GM13976 (cell line): ENCODE measurements at regions not wholly inside any gene's neighbourhood (a gene's known extent, or its start where the extent isn't known, plus 50 kb on each side); places are given as distances from the start of the nearest gene placed in this dataset.

Experiments
- DNase-seq: peaks from one replicate; pipeline ENCODE4 v3.0.0; 2012; ENCODE audit warnings: low spot score
- in situ Hi-C: fragments of 300-500 bp; cut with MboI; formaldehyde crosslinking; loops from one replicate; pipeline ENCODE4 v1.12.0; 2022; ENCODE audit warnings: low sequenced_read_pairs, mixed read lengths, inconsistent platforms; ENCODE audit not compliant: unreplicated experiment
- TF ChIP-seq, protein P1 (sequence below): IDR thresholded peaks from 2 replicates; pipeline ENCODE4 v1.5.1; 2012; ENCODE audit warnings: borderline replicate concordance, mild to moderate bottlenecking; ENCODE audit not compliant: insufficient read depth; ENCODE audit errors: extremely low read depth, missing control alignments, control extremely low read depth

DNA sequence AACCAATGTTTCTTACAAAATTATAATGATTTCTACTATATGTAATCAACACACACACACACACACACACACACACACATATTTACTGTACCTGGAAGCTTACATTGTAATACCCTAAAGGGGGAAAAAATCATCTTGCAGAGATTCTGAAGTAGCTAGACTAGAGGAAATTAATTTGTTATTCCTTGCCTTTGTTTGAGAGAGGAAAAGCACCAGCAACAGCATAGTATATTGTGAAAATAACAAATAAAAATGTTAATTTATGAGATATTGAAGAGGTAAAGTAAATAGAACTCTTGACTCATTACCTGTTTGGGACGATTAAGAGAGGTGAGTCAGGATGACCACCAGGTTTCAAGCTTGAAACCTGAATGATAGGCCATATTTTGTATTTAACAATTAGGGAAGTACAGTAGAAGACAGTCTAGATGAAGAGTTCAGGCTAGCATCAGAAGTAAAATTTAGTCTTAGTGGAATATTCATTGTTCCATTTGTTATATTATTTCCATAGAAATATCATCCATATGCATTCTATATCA, 873.4 kb upstream of the PCDH10 start:
- TF ChIP-seq, protein P1, sequence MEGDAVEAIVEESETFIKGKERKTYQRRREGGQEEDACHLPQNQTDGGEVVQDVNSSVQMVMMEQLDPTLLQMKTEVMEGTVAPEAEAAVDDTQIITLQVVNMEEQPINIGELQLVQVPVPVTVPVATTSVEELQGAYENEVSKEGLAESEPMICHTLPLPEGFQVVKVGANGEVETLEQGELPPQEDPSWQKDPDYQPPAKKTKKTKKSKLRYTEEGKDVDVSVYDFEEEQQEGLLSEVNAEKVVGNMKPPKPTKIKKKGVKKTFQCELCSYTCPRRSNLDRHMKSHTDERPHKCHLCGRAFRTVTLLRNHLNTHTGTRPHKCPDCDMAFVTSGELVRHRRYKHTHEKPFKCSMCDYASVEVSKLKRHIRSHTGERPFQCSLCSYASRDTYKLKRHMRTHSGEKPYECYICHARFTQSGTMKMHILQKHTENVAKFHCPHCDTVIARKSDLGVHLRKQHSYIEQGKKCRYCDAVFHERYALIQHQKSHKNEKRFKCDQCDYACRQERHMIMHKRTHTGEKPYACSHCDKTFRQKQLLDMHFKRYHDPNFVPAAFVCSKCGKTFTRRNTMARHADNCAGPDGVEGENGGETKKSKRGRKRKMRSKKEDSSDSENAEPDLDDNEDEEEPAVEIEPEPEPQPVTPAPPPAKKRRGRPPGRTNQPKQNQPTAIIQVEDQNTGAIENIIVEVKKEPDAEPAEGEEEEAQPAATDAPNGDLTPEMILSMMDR: no peak
- DNase-seq: no peak
- in situ Hi-C loops: no loop called here

DNA sequence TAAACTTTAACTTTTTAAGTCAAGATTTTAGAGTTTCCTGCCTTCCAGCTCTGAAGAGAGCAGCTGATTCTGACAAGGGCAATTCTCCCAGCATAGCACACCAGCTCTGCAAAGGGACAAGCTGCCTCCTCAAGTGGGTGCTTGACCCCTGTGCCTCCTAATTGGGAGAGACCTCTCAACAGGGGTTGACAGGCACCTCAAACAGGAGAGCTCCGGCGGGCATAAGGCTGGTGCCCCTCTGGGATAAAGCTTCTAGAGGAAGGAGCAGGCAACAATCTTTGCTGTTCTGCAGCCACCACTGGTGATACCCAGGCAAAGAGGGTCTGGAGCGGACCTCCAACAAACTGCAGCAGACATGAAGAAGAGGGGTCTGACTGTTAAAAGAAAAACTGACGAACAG, 872.9 kb upstream of the PCDH10 start:
- DNase-seq: no peak
- in situ Hi-C loops: no loop called here
- TF ChIP-seq, protein P1: no peak

DNA sequence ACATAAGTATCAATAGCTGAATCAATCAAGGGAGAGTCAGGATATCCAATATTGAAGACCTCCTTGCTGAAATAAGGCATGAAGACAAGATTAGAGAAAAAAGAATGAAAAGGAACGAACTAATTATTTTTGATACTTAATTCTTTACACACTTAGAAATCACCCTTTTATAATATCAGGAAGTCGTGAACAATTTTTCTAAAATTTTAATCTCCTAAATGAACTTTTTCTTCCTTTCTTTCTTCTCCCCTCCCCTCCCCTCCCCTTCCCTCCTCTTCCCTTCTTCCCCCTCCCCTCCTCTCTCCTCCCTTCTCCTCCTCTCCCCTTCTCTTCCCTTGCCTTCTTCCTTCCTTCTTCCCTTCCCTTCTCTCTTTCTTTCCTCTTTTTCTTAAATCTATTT, 872.1 kb upstream of the PCDH10 start:
- no peak for DNase-seq
- in situ Hi-C loops: no loop called here
- TF ChIP-seq, protein P1: no peak

DNA sequence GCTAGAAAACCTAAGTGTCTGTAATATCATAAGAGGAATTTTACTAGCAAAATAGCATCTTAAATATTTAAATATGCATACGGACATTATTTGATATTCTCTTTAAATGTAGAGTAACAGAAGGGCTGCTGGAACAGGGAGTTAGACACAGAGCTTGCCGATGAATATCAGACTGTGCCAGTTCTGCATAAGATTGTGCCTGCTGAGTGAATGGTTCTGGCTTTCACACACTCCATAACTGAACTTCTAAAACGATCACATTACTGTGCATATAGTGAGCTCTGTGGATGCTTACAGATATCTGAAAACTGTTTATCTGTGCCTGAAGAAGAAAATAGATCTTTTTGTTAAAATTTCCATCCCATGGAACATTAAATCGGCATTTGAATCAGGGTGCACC, 867.4 kb upstream of the PCDH10 start:
- TF ChIP-seq, protein P1: no peak
- in situ Hi-C loops: no loop called here
- DNase-seq: no peak

DNA sequence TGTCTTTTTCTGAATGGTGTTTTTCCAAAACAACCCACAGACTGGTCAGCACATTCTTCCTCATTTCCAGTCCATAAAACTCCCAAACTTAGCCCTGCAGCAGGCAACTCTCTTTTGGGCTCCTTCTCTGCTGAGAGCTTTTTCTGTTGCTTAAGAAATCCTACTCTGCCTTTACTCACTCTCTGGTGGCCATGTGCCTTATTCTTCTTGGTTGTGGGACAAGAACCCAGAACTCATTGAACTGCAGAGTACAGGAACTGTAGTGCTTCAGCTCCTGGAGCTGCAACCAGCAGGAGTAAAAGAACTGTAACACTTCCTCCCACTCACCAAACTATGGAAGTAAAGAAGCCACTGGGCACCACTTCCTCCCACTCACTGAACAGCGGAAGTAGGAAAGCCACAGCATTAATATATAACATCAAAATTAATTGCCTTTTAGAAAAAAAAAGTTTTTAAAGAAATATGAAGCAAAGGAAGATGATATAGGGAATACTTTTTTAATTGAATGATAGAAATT, 864.1 kb upstream of the PCDH10 start:
- DNase-seq: no peak
- in situ Hi-C loops: no loop called here
- TF ChIP-seq, protein P1: no peak

DNA sequence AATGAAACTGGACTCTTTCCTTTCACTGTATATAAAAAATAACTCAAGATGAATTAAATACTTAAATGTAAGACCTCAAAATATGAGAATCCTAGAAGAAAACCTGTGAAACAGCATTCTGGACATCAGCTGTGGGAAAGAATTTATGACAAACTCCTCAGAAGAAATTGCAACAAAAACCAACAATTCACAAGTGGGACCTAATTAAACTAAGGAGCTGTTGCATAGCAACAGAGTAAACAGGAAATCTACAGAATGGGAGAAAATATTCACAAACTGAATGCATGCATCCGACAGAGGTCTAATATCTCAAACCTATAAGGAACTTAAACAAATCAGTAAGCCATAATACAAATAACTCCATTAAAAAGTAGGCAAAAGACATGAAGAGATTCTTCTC, 851.7 kb upstream of the PCDH10 start:
- in situ Hi-C loops: no loop called here
- TF ChIP-seq, protein P1: no peak
- no peak for DNase-seq
